KMS-11 (cell line): ENCODE measurements at regions not wholly inside any gene's neighbourhood (a gene's known extent, or its start where the extent isn't known, plus 50 kb on each side); places are given as distances from the start of the nearest gene placed in this dataset.
"Not testable (repeated sequence)": the region's sequence is repeated elsewhere in the genome, so short reads cannot be mapped to it uniquely, and the experiment has no call there.

Experiments
- H2AFZ ChIP-seq: fragments of 200-600 bp; sonication (generic); 2 replicates; pipeline ENCODE4 v1.6.1; 2016; ENCODE audit warnings: antibody characterized with exemption, mixed run types, low read depth
- H3K27ac ChIP-seq: fragments of 200-600 bp; sonication (generic); 2 replicates; pipeline ENCODE4 v1.6.1; 2016; ENCODE audit warnings: mild to moderate bottlenecking, mixed run types
- H3K27me3 ChIP-seq: fragments of 200-600 bp; sonication (generic); 2 replicates; pipeline ENCODE4 v1.6.1; 2017; ENCODE audit warnings: mild to moderate bottlenecking, low read depth, mixed run types, moderate library complexity; ENCODE audit not compliant: insufficient read depth
- H3K36me3 ChIP-seq: fragments of 200-600 bp; sonication (generic); 2 replicates; pipeline ENCODE4 v1.6.1; 2017; ENCODE audit warnings: mild to moderate bottlenecking, mixed run types; ENCODE audit not compliant: insufficient read depth
- H3K4me1 ChIP-seq: fragments of 200-600 bp; sonication (generic); 2 replicates; pipeline ENCODE4 v1.6.1; 2016; ENCODE audit warnings: mild to moderate bottlenecking, low read depth, mixed run types; ENCODE audit not compliant: poor library complexity, severe bottlenecking
- H3K4me2 ChIP-seq: fragments of 200-600 bp; sonication (generic); 2 replicates; pipeline ENCODE4 v1.7.0; 2016; ENCODE audit warnings: mild to moderate bottlenecking, mixed run types
- H3K4me3 ChIP-seq: fragments of 200-600 bp; sonication (generic); IDR thresholded peaks from 2 replicates; pipeline ENCODE4 v1.6.1; 2017; ENCODE audit warnings: low read depth, low read length, mixed read lengths; ENCODE audit not compliant: insufficient read depth
- H3K79me2 ChIP-seq: fragments of 200-600 bp; sonication (generic); 2 replicates; pipeline ENCODE4 v1.6.1; 2016; ENCODE audit warnings: low read depth, mixed run types; ENCODE audit not compliant: insufficient read depth
- H3K9ac ChIP-seq: fragments of 200-600 bp; sonication (generic); 2 replicates; pipeline ENCODE4 v1.6.1; 2016; ENCODE audit warnings: mild to moderate bottlenecking, mixed run types
- H4K20me1 ChIP-seq: fragments of 200-600 bp; sonication (generic); 2 replicates; pipeline ENCODE4 v1.6.1; 2016; ENCODE audit warnings: mild to moderate bottlenecking, mixed run types; ENCODE audit not compliant: insufficient read depth
- CTCF ChIP-seq: fragments of 200-600 bp; sonication (generic); conservative IDR thresholded peaks from 2 replicates; pipeline ENCODE4 v1.6.1; 2017; ENCODE audit warnings: low read depth, mild to moderate bottlenecking, antibody characterized with exemption, low read length, moderate library complexity, mixed read lengths

- Histone ChIP-seq H3K4me1 (no peaks in the 10 kb centered on the region), H3K79me2 (no peaks in the 10 kb centered on the region), H3K4me3 (no peak overlapping the region), H2AFZ (no peak overlapping the region), H3K4me2 (no peak overlapping the region), H3K36me3 (no peaks in the 10 kb centered on the region), H3K27ac (no peak overlapping the region), H3K27me3 (no peaks in the 10 kb centered on the region), H3K9ac (no peak overlapping the region), H4K20me1 (no peaks in the 10 kb centered on the region)
- TF ChIP-seq CTCF: no peak
These were observed 327.2 kb downstream of the LMO7 start for GRCh38 chr13:75963302-75963701.

GRCh38 chr13:75961911-75962310, 325.8 kb downstream of the LMO7 start:
- no peak for TF ChIP-seq CTCF
- H3K36me3 ChIP-seq: no peaks in the 10 kb centered on the region
- H4K20me1 ChIP-seq: no peaks in the 10 kb centered on the region
- no peak overlapping the region for H3K4me3 ChIP-seq
- H3K27ac ChIP-seq: no peak overlapping the region
- no peaks in the 10 kb centered on the region for H3K79me2 ChIP-seq
- no peaks in the 10 kb centered on the region for H3K4me1 ChIP-seq
- no peak overlapping the region for H3K9ac ChIP-seq
- no peak overlapping the region for H3K4me2 ChIP-seq
- H2AFZ ChIP-seq: no peak overlapping the region
- no peaks in the 10 kb centered on the region for H3K27me3 ChIP-seq

- H3K27me3 ChIP-seq: no peaks in the 10 kb centered on the region
- no peak overlapping the region for H3K4me2 ChIP-seq
- TF ChIP-seq CTCF: no peak
- no peak overlapping the region for H2AFZ ChIP-seq
- H3K79me2 ChIP-seq: no peaks in the 10 kb centered on the region
- H3K4me1 ChIP-seq: no peaks in the 10 kb centered on the region
- H3K27ac ChIP-seq: no peak overlapping the region
- H3K4me3 ChIP-seq: no peak overlapping the region
- H4K20me1 ChIP-seq: no peaks in the 10 kb centered on the region
- no peak overlapping the region for H3K9ac ChIP-seq
- no peaks in the 10 kb centered on the region for H3K36me3 ChIP-seq
These were observed 324.4 kb downstream of the LMO7 start for GRCh38 chr13:75960538-75960994.

DNA sequence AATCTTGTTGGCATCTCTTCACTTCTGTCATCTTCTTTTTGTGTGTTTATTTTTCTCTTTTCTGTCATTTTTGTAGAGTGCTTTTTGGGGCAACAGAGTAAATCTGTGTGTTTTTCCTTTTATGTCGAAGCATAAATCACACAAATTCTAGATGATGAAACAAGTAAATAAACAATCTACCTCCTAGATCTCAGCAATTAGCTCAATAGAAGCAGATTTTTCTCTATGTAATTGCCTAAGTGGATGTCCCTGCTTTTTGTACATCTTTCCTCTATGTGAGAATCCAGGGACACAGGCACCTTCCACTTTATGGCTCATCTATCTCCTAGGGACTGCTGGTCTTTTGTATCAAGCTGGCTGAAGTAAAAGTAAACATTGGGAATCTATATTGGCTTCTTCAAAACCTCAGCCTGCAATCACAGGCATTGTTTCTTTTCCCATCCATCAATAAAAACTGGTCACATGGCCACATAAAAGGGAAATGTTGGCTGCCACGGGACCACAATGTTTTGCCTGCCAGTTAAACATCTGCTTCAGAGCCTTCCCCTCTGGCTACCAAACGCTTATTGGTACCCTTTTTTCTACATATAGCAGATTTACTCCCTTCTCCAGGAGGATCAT, 323.8 kb downstream of the LMO7 start:
- Histone ChIP-seq H3K36me3 (no peaks in the 10 kb centered on the region), H3K9ac (no peak overlapping the region), H4K20me1 (no peaks in the 10 kb centered on the region), H3K27me3 (no peaks in the 10 kb centered on the region), H2AFZ (no peak overlapping the region), H3K4me3 (no peak overlapping the region), H3K4me1 (no peaks in the 10 kb centered on the region), H3K4me2 (no peak overlapping the region), H3K27ac (no peak overlapping the region), H3K79me2 (no peaks in the 10 kb centered on the region)
- TF ChIP-seq CTCF: no peak

- H3K27ac ChIP-seq, H3K4me1 ChIP-seq, H3K79me2 ChIP-seq, H3K4me2 ChIP-seq, H3K36me3 ChIP-seq, H2AFZ ChIP-seq, H3K4me3 ChIP-seq, H3K27me3 ChIP-seq, H3K9ac ChIP-seq, H4K20me1 ChIP-seq: not testable (repeated sequence)
These were observed 317.5 kb downstream of the LMO7 start for GRCh38 chr13:75953589-75953988.
